Neuronal stem cell (in vitro differentiated cells): ENCODE measurements at regions not wholly inside any gene's neighbourhood (a gene's known extent, or its start where the extent isn't known, plus 50 kb on each side); places are given as distances from the start of the nearest gene placed in this dataset.

Source experiments
- DNase-seq: peaks from one replicate; pipeline ENCODE4 v3.0.0-alpha.2; 2013; ENCODE audit warnings: low spot score
- H2AFZ ChIP-seq: one replicate; pipeline ENCODE4 v1.6.1; 2013; ENCODE audit warnings: mild to moderate bottlenecking, low read length, inconsistent platforms
- H2AK5ac ChIP-seq: 2 replicates; pipeline ENCODE4 v1.6.1; 2013; ENCODE audit warnings: low read depth, mild to moderate bottlenecking, inconsistent platforms, low read length, moderate library complexity, mixed read lengths
- H2BK120ac ChIP-seq: 2 replicates; pipeline ENCODE4 v1.6.1; 2013; ENCODE audit warnings: low read depth, mild to moderate bottlenecking, inconsistent platforms, low read length, moderate library complexity, mixed read lengths
- H2BK12ac ChIP-seq: one replicate; pipeline ENCODE4 v1.6.1; 2013; ENCODE audit warnings: low read length, inconsistent platforms
- H2BK15ac ChIP-seq: 2 replicates; pipeline ENCODE4 v1.6.1; 2013; ENCODE audit warnings: mild to moderate bottlenecking, low read length, inconsistent platforms, mixed read lengths
- H2BK5ac ChIP-seq: one replicate; pipeline ENCODE4 v1.6.1; 2013; ENCODE audit warnings: inconsistent platforms, mild to moderate bottlenecking, low read length, moderate library complexity
- H3K14ac ChIP-seq: one replicate; pipeline ENCODE4 v1.6.1; 2013; ENCODE audit warnings: low read length, inconsistent platforms
- H3K18ac ChIP-seq: 2 replicates; pipeline ENCODE4 v1.6.1; 2013; ENCODE audit warnings: low read length, inconsistent platforms
- H3K23ac ChIP-seq: 2 replicates; pipeline ENCODE4 v1.6.1; 2013; ENCODE audit warnings: low read depth, mild to moderate bottlenecking, mixed read lengths, low read length, inconsistent platforms; ENCODE audit not compliant: poor library complexity
- H3K27ac ChIP-seq: replicated peaks from 3 replicates; pipeline ENCODE4 v1.5.1; 2013; ENCODE audit warnings: low read length, inconsistent platforms
- H3K27me3 ChIP-seq, 3 experiments: 2 replicates each; pipeline ENCODE4 v1.6.1; 2013; ENCODE audit warnings: low read length in 3 of 3, mild to moderate bottlenecking in 2 of 3, inconsistent platforms in 1 of 3, low read depth in 1 of 3, mixed read lengths in 1 of 3, moderate library complexity in 1 of 3; ENCODE audit not compliant: control insufficient read depth in 3 of 3, insufficient read depth in 3 of 3
- H3K36me3 ChIP-seq, 2 donors: replicated peaks in 1 of 2; 2 replicates each; pipeline ENCODE4 v1.6.1; 2013; ENCODE audit warnings: low read length in 2 of 2; ENCODE audit not compliant: control insufficient read depth in 2 of 2, insufficient read depth in 2 of 2
- H3K4ac ChIP-seq: 2 replicates; pipeline ENCODE4 v1.6.1; 2013; ENCODE audit warnings: inconsistent platforms, mild to moderate bottlenecking, low read length, moderate library complexity
- H3K4me1 ChIP-seq, 2 donors: 1 replicate in 1 of 2; 2 replicates in 1 of 2; pipeline ENCODE4 v1.6.1; 2013; ENCODE audit warnings: low read length in 2 of 2, low read depth in 1 of 2; ENCODE audit not compliant: control insufficient read depth in 2 of 2, insufficient read depth in 1 of 2
- H3K4me2 ChIP-seq: one replicate; pipeline ENCODE4 v1.6.1; 2013; ENCODE audit warnings: mild to moderate bottlenecking, low read length, inconsistent platforms; ENCODE audit not compliant: insufficient read depth, poor library complexity, severe bottlenecking
- H3K4me3 ChIP-seq, 2 donors: 2 replicates each; pipeline ENCODE4 v1.5.1; 2013; ENCODE audit warnings: low read length in 2 of 2, mild to moderate bottlenecking in 2 of 2, inconsistent platforms in 1 of 2, moderate library complexity in 1 of 2
- H3K79me1 ChIP-seq: one replicate; pipeline ENCODE4 v1.6.1; 2013; ENCODE audit warnings: low read depth, mild to moderate bottlenecking, inconsistent platforms, low read length, moderate library complexity
- H3K9ac ChIP-seq: one replicate; pipeline ENCODE4 v1.6.1; 2013; ENCODE audit warnings: mild to moderate bottlenecking, low read depth, low read length, inconsistent platforms; ENCODE audit not compliant: poor library complexity
- H3K9me3 ChIP-seq, 2 donors: replicated peaks in 1 of 2; 2 replicates each; pipeline versions ENCODE3 to v1.6.1; 2013; ENCODE audit warnings: low read length in 2 of 2, mild to moderate bottlenecking in 2 of 2, inconsistent platforms in 1 of 2, low read depth in 1 of 2, mixed read lengths in 1 of 2, moderate library complexity in 1 of 2; ENCODE audit not compliant: control insufficient read depth in 2 of 2, insufficient read depth in 1 of 2
- H4K8ac ChIP-seq: one replicate; pipeline ENCODE4 v1.6.1; 2013; ENCODE audit warnings: low read depth, mild to moderate bottlenecking, inconsistent platforms, low read length, moderate library complexity
- H4K91ac ChIP-seq: one replicate; pipeline ENCODE4 v1.6.1; 2013; ENCODE audit warnings: low read length, low read depth, mild to moderate bottlenecking, inconsistent platforms; ENCODE audit not compliant: poor library complexity
- WGBS, 2 donors: extraction: QIAGEN DNeasy Blood & Tissue Kit; methylation state at CpG; one replicate each; pipeline ENCODE4 v1.1.7; 2013; ENCODE audit warnings: missing lambda C conversion rate in 2 of 2, mixed read lengths in 1 of 2; ENCODE audit not compliant: insufficient read length in 2 of 2, insufficient replicate concordance in 1 of 2; ENCODE audit errors: extremely low coverage in 2 of 2; 5-methylcytosine and 5-hydroxymethylcytosine counted together

GRCh38 chr4:145418739-145419138 is 62.9 kb upstream of the SMAD1 start:
- Histone ChIP-seq H3K9ac (no peak overlapping the region), H3K4ac (no peak overlapping the region), H3K4me3 (no peak overlapping the region), H3K23ac (no peak overlapping the region), H3K4me2 (no peak overlapping the region), H3K18ac (no peak overlapping the region), H3K14ac (no peak overlapping the region), H2BK5ac (no peak overlapping the region), H2BK15ac (no peak overlapping the region), H3K27ac (no peak overlapping the region), H2AFZ (no peak overlapping the region), H4K8ac (no peak overlapping the region), H3K27me3 (no peaks in the 10 kb centered on the region), H2BK120ac (no peak overlapping the region), H3K79me1 (no peaks in the 10 kb centered on the region), H3K36me3 (no peaks in the 10 kb centered on the region), H2AK5ac (no peak overlapping the region), H2BK12ac (no peak overlapping the region), H3K4me1 (no peaks in the 10 kb centered on the region), H4K91ac (no peak overlapping the region), H3K9me3 (peaks cover 0 to 2% of the 10 kb centered on the region in 2 donors)
- no CpG with 5 or more reads among the region's 4 CpGs for WGBS, 2 donors
- DNase-seq: no peak

GRCh38 chr4:145417348-145418130 is 64.1 kb upstream of the SMAD1 start:
- Histone ChIP-seq H3K27ac (no peak overlapping the region), H3K4ac (no peak overlapping the region), H2AFZ (no peak overlapping the region), H3K4me3 (no peak overlapping the region), H3K14ac (no peak overlapping the region), H3K4me2 (no peak overlapping the region), H2BK15ac (no peak overlapping the region), H4K91ac (no peak overlapping the region), H3K27me3 (no peaks in the 10 kb centered on the region), H2BK12ac (no peak overlapping the region), H3K79me1 (no peaks in the 10 kb centered on the region), H3K18ac (no peak overlapping the region), H4K8ac (no peak overlapping the region), H3K9me3 (no peaks in the 10 kb centered on the region), H3K36me3 (no peaks in the 10 kb centered on the region), H3K4me1 (no peaks in the 10 kb centered on the region), H2BK120ac (no peak overlapping the region), H2BK5ac (no peak overlapping the region), H2AK5ac (no peak overlapping the region), H3K9ac (no peak overlapping the region), H3K23ac (no peak overlapping the region)
- no CpG with 5 or more reads among the region's 5 CpGs for WGBS, 2 donors
- no peak for DNase-seq

- no peak overlapping the region for H3K9ac ChIP-seq
- H2BK5ac ChIP-seq: no peak overlapping the region
- DNase-seq: no peak
- no peak overlapping the region for H2AFZ ChIP-seq
- H3K79me1 ChIP-seq: no peaks in the 10 kb centered on the region
- no peaks in the 10 kb centered on the region for H3K27me3 ChIP-seq
- WGBS, 2 donors: no CpG with 5 or more reads among the region's 1 CpG
- H3K14ac ChIP-seq: no peak overlapping the region
- H4K91ac ChIP-seq: no peak overlapping the region
- no peaks in the 10 kb centered on the region for H3K9me3 ChIP-seq
- no peaks in the 10 kb centered on the region for H3K36me3 ChIP-seq
- H3K4me1 ChIP-seq: no peaks in the 10 kb centered on the region
- H3K23ac ChIP-seq: no peak overlapping the region
- no peak overlapping the region for H3K27ac ChIP-seq
- H2BK12ac ChIP-seq: no peak overlapping the region
- H3K4ac ChIP-seq: no peak overlapping the region
- H3K4me3 ChIP-seq: no peak overlapping the region
- no peak overlapping the region for H4K8ac ChIP-seq
- H2AK5ac ChIP-seq: no peak overlapping the region
- no peak overlapping the region for H3K18ac ChIP-seq
- H2BK120ac ChIP-seq: no peak overlapping the region
- H3K4me2 ChIP-seq: no peak overlapping the region
- no peak overlapping the region for H2BK15ac ChIP-seq
Observed at GRCh38 chr4:145414841-145415240, 66.8 kb upstream of the SMAD1 start.

GRCh38 chr4:145414226-145414625 is 67.4 kb upstream of the SMAD1 start:
- H3K4me2 ChIP-seq: no peak overlapping the region
- no peak overlapping the region for H3K4ac ChIP-seq
- H3K27me3 ChIP-seq: no peaks in the 10 kb centered on the region
- H3K27ac ChIP-seq: no peak overlapping the region
- H3K4me1 ChIP-seq: no peaks in the 10 kb centered on the region
- no peak overlapping the region for H4K91ac ChIP-seq
- H2BK12ac ChIP-seq: no peak overlapping the region
- H3K9me3 ChIP-seq: no peaks in the 10 kb centered on the region
- no peaks in the 10 kb centered on the region for H3K36me3 ChIP-seq
- H3K4me3 ChIP-seq: no peak overlapping the region
- no peak for DNase-seq
- H2BK5ac ChIP-seq: no peak overlapping the region
- no peak overlapping the region for H4K8ac ChIP-seq
- H3K9ac ChIP-seq: no peak overlapping the region
- H2BK120ac ChIP-seq: no peak overlapping the region
- no peak overlapping the region for H3K23ac ChIP-seq
- no peaks in the 10 kb centered on the region for H3K79me1 ChIP-seq
- no peak overlapping the region for H3K14ac ChIP-seq
- H2AK5ac ChIP-seq: no peak overlapping the region
- WGBS, 2 donors: no CpG with 5 or more reads among the region's 1 CpG
- no peak overlapping the region for H2AFZ ChIP-seq
- no peak overlapping the region for H2BK15ac ChIP-seq
- no peak overlapping the region for H3K18ac ChIP-seq
